CD4-positive, alpha-beta memory T cell (primary cell): ENCODE measurements at regions not wholly inside any gene's neighbourhood (a gene's known extent, or its start where the extent isn't known, plus 50 kb on each side); places are given as distances from the start of the nearest gene placed in this dataset.
"Not testable (repeated sequence)": the region's sequence is repeated elsewhere in the genome, so short reads cannot be mapped to it uniquely, and the experiment has no call there.

Experiments
- CTCF ChIA-PET: fragments of 350-600 bp; sonication (Branson Sonifier 250); formaldehyde crosslinking; loops from one replicate; lab custom pipeline; 2021; ENCODE audit warnings: inconsistent platforms; ENCODE audit not compliant: partially characterized antibody; lab: Charles Lee
- POLR2A ChIA-PET: fragments of 350-600 bp; sonication (Branson Sonifier 250); formaldehyde crosslinking; loops from one replicate; lab custom pipeline; 2021; ENCODE audit not compliant: partially characterized antibody; lab: Charles Lee
- DNase-seq, 5 donors: peaks; one replicate each; pipeline versions ENCODE4 v3.0.0 to v3.0.0-alpha.2; 2020 to 2022; ENCODE audit warnings: mixed read lengths in 1 of 5
- H3K27ac ChIP-seq: one replicate; pipeline ENCODE4 v1.7.0; 2013; ENCODE audit warnings: low read depth, low read length
- H3K27me3 ChIP-seq: 2 replicates; pipeline ENCODE4 v1.7.0; 2013; ENCODE audit warnings: mild to moderate bottlenecking, low read length, moderate library complexity; ENCODE audit not compliant: insufficient read depth
- H3K36me3 ChIP-seq: 2 replicates; pipeline ENCODE4 v1.7.0; 2013; ENCODE audit warnings: mild to moderate bottlenecking, low read length, moderate library complexity; ENCODE audit not compliant: insufficient read depth
- H3K4me1 ChIP-seq: 2 replicates; pipeline ENCODE4 v1.7.0; 2013; ENCODE audit warnings: mild to moderate bottlenecking, low read length, moderate library complexity; ENCODE audit not compliant: insufficient read depth
- H3K4me3 ChIP-seq, 2 donors: one replicate each; pipeline ENCODE4 v1.7.0; 2013; ENCODE audit warnings: low read length in 2 of 2, mild to moderate bottlenecking in 1 of 2
- H3K9me3 ChIP-seq, 2 donors: one replicate each; pipeline ENCODE4 v1.7.0; 2013; ENCODE audit warnings: low read length in 2 of 2, control low read depth in 1 of 2; ENCODE audit not compliant: control insufficient read depth in 1 of 2
- H3K27ac Mint-ChIP-seq, 7 donors: one replicate each; pipeline ENCODE4 v1.8.0; 2020 to 2021; ENCODE audit warnings: mixed read lengths in 7 of 7, mild to moderate bottlenecking in 6 of 7, inconsistent platforms in 3 of 7, moderate library complexity in 3 of 7
- H3K27me3 Mint-ChIP-seq, 2 donors: one replicate each; pipeline ENCODE4 v1.8.0; 2020 to 2021; ENCODE audit warnings: mixed read lengths in 2 of 2
- H3K36me3 Mint-ChIP-seq, 2 donors: one replicate each; pipeline ENCODE4 v1.8.0; 2020 to 2021; ENCODE audit warnings: mixed read lengths in 2 of 2, inconsistent platforms in 1 of 2, mild to moderate bottlenecking in 1 of 2
- H3K4me1 Mint-ChIP-seq, 4 donors: one replicate each; pipeline ENCODE4 v1.8.0; 2020 to 2021; ENCODE audit warnings: mixed read lengths in 4 of 4, mild to moderate bottlenecking in 1 of 4
- H3K4me3 Mint-ChIP-seq, 8 donors: one replicate each; pipeline ENCODE4 v1.8.0; 2020 to 2021; ENCODE audit warnings: mixed read lengths in 8 of 8, mild to moderate bottlenecking in 7 of 8, moderate library complexity in 6 of 8, inconsistent platforms in 3 of 8
- H3K9me3 Mint-ChIP-seq, 8 donors: one replicate each; pipeline ENCODE4 v1.8.0; 2020 to 2021; ENCODE audit warnings: mixed read lengths in 8 of 8, mild to moderate bottlenecking in 5 of 8, inconsistent platforms in 3 of 8, moderate library complexity in 1 of 8
- intact Hi-C: fragments of 100-400 bp; cut with micrococcal nuclease; formaldehyde crosslinking; loops from one replicate; pipeline ENCODE4 v1.15.1; 2023

DNA sequence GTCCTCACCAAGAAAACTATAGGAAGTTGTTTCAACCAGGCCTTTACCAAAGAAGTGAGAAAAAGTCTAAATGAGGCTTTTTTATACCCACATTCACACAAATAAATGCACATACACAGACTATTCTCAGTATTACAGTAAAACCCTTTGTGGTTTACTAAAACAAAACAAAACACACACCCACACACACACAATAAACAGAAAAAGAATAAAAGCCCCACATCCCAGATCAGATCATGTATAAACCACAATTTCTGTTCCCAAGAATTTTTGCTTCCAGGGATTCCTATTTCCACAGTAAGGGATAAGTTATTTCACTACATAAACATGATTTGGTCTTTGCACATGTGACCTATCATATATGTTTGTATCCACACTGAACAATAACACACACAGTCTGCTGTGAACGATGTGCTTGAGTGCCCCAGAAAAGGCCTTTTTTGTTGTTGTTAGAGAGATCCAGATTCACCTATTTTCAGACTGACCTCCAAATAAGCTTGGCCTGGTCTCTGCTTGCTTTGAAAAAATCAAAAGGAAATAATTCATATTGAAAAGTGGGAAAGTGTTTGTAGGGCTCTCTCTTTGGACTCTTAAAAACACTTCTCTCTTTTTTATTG, 283.4 kb upstream of the ATP11B start:
- intact Hi-C loops = no loop called here
- no peaks in the 10 kb centered on the region for H3K36me3 Mint-ChIP-seq
- Histone ChIP-seq H3K27me3 (no peaks in the 10 kb centered on the region), H3K27ac (no peak overlapping the region), H3K4me3 (no peak overlapping the region), H3K9me3 (no peaks in the 10 kb centered on the region), H3K36me3 (no peaks in the 10 kb centered on the region), H3K4me1 (no peaks in the 10 kb centered on the region)
- H3K9me3 Mint-ChIP-seq = peaks cover 0 to 3% (median 0%) of the 10 kb centered on the region in 8 donors
- no peaks in the 10 kb centered on the region for H3K4me1 Mint-ChIP-seq
- H3K4me3 Mint-ChIP-seq = no peak overlapping the region
- POLR2A ChIA-PET = no interaction called here
- CTCF ChIA-PET = no interaction called here
- no peak overlapping the region for H3K27ac Mint-ChIP-seq
- no peak for DNase-seq
- peaks cover 0 to 3% of the 10 kb centered on the region in 2 donors for H3K27me3 Mint-ChIP-seq

- Histone ChIP-seq H3K9me3 (no peaks in the 10 kb centered on the region), H3K4me3 (no peak overlapping the region), H3K36me3 (no peaks in the 10 kb centered on the region), H3K27ac (no peak overlapping the region), H3K27me3 (no peaks in the 10 kb centered on the region), H3K4me1 (no peaks in the 10 kb centered on the region)
- no peak for DNase-seq
- no peak overlapping the region for H3K27ac Mint-ChIP-seq
- no peaks in the 10 kb centered on the region for H3K27me3 Mint-ChIP-seq
- intact Hi-C loops = no loop called here
- no peaks in the 10 kb centered on the region for H3K36me3 Mint-ChIP-seq
- CTCF ChIA-PET = no interaction called here
- H3K9me3 Mint-ChIP-seq = peaks cover 0 to 2% (median 0%) of the 10 kb centered on the region in 8 donors
- POLR2A ChIA-PET = no interaction called here
- no peak overlapping the region for H3K4me3 Mint-ChIP-seq
- H3K4me1 Mint-ChIP-seq = no peaks in the 10 kb centered on the region
Observed at GRCh38 chr3:182514236-182514964, 278.9 kb upstream of the ATP11B start.

DNA sequence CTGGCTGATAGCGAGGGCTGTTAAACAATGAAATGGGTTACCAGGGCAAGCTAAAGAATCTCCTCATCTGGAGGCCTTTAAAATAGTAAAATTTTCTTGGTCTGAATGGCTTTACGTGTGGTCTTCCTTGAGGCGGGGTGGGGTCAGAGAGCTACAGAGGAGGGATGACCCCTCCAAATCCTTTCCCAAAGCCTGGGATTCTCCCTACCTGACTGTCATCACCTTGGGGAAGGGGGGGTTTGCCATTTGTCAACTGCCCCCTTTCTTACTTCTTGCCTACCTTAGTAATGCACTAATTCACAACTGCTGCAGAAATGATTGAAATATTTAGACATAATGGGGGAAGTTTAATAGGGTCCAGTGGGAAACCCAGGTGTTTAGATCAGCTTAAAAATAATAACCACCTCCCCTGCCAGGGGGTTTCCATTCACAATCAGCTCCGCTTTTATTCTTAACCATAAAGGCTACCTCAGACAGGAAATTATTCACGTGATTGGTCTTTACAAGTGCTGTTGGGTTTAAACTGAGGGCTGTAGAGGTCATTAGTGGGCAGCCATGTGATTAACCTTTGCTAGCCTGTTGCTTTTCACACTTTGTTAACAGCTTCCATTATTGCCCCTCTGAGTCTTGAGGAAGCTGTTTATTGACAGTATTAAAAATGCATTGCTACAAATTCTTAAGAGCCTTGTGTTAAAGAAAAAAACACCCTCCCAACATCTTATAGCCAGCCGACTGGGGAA, 276.5 kb upstream of the ATP11B start:
- no peaks in the 10 kb centered on the region for H3K27me3 Mint-ChIP-seq
- CTCF ChIA-PET = no interaction called here
- Histone ChIP-seq H3K36me3 (no peaks in the 10 kb centered on the region), H3K4me1 (no peaks in the 10 kb centered on the region), H3K4me3 (no peak overlapping the region), H3K27ac (no peak overlapping the region), H3K27me3 (no peaks in the 10 kb centered on the region), H3K9me3 (no peaks in the 10 kb centered on the region)
- H3K4me1 Mint-ChIP-seq = no peaks in the 10 kb centered on the region
- peaks cover 0 to 2% (median 0%) of the 10 kb centered on the region in 8 donors for H3K9me3 Mint-ChIP-seq
- H3K4me3 Mint-ChIP-seq = no peak overlapping the region
- POLR2A ChIA-PET = no interaction called here
- H3K27ac Mint-ChIP-seq = no peak overlapping the region
- no peaks in the 10 kb centered on the region for H3K36me3 Mint-ChIP-seq
- intact Hi-C loops = no loop called here
- DNase-seq = no peak

DNA sequence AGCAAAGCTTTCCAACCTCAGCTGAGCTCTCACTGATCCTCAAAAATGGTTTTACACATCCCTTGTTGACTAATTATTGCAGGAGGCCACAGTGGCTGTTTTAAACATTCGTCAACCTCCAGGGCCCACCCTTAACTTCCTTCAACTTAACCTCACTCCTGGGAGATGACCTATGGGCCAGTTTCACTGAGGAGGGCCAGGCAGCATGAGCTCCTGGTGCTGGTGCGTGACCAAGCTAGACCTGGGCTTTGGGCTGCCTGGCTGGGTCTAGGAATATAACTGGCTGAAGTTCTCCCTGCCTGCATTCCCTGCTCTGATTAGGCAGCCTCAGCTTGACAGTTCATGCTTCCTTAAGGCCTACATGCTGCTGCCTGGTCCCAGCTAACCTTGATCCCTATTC, 273.7 kb upstream of the ATP11B start:
- Histone ChIP-seq H3K27ac (no peak overlapping the region), H3K27me3 (no peaks in the 10 kb centered on the region), H3K9me3 (no peaks in the 10 kb centered on the region), H3K36me3 (no peaks in the 10 kb centered on the region), H3K4me3 (no peak overlapping the region), H3K4me1 (no peaks in the 10 kb centered on the region)
- no peaks in the 10 kb centered on the region for H3K27me3 Mint-ChIP-seq
- CTCF ChIA-PET = no interaction called here
- H3K4me3 Mint-ChIP-seq = no peak overlapping the region
- no peaks in the 10 kb centered on the region for H3K36me3 Mint-ChIP-seq
- intact Hi-C loops = no loop called here
- peaks cover 0 to 2% (median 0%) of the 10 kb centered on the region in 8 donors for H3K9me3 Mint-ChIP-seq
- H3K4me1 Mint-ChIP-seq = no peaks in the 10 kb centered on the region
- POLR2A ChIA-PET = no interaction called here
- DNase-seq = no peak
- no peak overlapping the region for H3K27ac Mint-ChIP-seq

- CTCF ChIA-PET = no interaction called here
Observed at GRCh38 chr3:182521339-182521738, 272.0 kb upstream of the ATP11B start.

DNA sequence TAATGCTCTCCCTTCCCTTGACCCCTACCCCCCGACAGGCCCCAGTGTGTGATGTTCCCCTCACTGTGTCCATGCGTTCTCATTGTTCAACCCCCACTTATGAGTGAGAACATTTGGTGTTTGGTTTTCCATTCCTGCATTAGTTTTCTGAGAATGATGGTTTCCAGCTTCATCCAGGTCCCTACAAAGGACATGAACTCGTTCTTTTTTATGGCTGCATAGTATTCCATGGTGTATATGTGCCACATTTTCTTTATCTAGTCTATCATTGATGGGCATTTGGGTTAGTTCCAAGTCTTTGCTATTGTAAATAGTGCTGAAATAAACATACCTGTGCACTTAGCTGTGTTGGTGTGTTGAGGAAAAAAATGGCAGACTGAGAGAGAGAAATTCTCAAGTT, 269.9 kb upstream of the ATP11B start:
- CTCF ChIA-PET = not testable (repeated sequence)

More at GRCh38 chr3:182521339-182521738, 272.0 kb upstream of the ATP11B start:
- H3K36me3 ChIP-seq = no peaks in the 10 kb centered on the region
- H3K9me3 ChIP-seq = no peaks in the 10 kb centered on the region
- no peaks in the 10 kb centered on the region for H3K27me3 ChIP-seq
- Mint-ChIP-seq H3K4me1 (no peaks in the 10 kb centered on the region), H3K36me3 (no peaks in the 10 kb centered on the region), H3K27me3 (no peaks in the 10 kb centered on the region), H3K27ac (no peak overlapping the region), H3K4me3 (no peak overlapping the region), H3K9me3 (peaks cover 0 to 5% (median 0%) of the 10 kb centered on the region in 8 donors)
- no peak overlapping the region for H3K4me3 ChIP-seq
- no peak for DNase-seq
- POLR2A ChIA-PET = no interaction called here
- H3K27ac ChIP-seq = no peak overlapping the region
- intact Hi-C loops = no loop called here
- H3K4me1 ChIP-seq = no peaks in the 10 kb centered on the region

GRCh38 chr3:182523836-182524235, 269.5 kb upstream of the ATP11B start:
- Histone ChIP-seq H3K4me3 (no peak overlapping the region), H3K4me1 (no peaks in the 10 kb centered on the region), H3K27me3 (no peaks in the 10 kb centered on the region), H3K9me3 (no peaks in the 10 kb centered on the region), H3K36me3 (no peaks in the 10 kb centered on the region), H3K27ac (no peak overlapping the region)
- POLR2A ChIA-PET = no interaction called here
- H3K36me3 Mint-ChIP-seq = no peaks in the 10 kb centered on the region
- H3K9me3 Mint-ChIP-seq = peaks cover 0 to 5% (median 0%) of the 10 kb centered on the region in 8 donors
- H3K27me3 Mint-ChIP-seq = peaks cover 0 to 4% of the 10 kb centered on the region in 2 donors
- intact Hi-C loops = no loop called here
- CTCF ChIA-PET = no interaction called here
- no peak for DNase-seq
- H3K4me3 Mint-ChIP-seq = no peak overlapping the region
- no peaks in the 10 kb centered on the region for H3K4me1 Mint-ChIP-seq
- H3K27ac Mint-ChIP-seq = no peak overlapping the region

More for the DNA sequence above, 269.9 kb upstream of the ATP11B start:
- H3K36me3 Mint-ChIP-seq, POLR2A ChIA-PET, H3K27me3 ChIP-seq, H3K27ac Mint-ChIP-seq, H3K9me3 Mint-ChIP-seq, H3K4me1 ChIP-seq, DNase-seq, H3K36me3 ChIP-seq, H3K4me3 ChIP-seq, H3K4me1 Mint-ChIP-seq, intact Hi-C loops, H3K27me3 Mint-ChIP-seq, H3K9me3 ChIP-seq, H3K27ac ChIP-seq, H3K4me3 Mint-ChIP-seq: not testable (repeated sequence)
